Kidney epithelial cell (primary cell): ENCODE measurements at regions not wholly inside any gene's neighbourhood (a gene's known extent, or its start where the extent isn't known, plus 50 kb on each side); places are given as distances from the start of the nearest gene placed in this dataset.

Experiments used
- DNase-seq: peaks from one replicate; pipeline ENCODE4 v3.0.0-alpha.2; 2010; ENCODE audit warnings: low read depth
- H3K27me3 ChIP-seq: 2 replicates; pipeline ENCODE4 v1.6.0; 2011; ENCODE audit warnings: low read length; ENCODE audit not compliant: control insufficient read depth, insufficient read depth
- H3K36me3 ChIP-seq: 2 replicates; pipeline ENCODE4 v1.5.1; 2011; ENCODE audit warnings: low read length; ENCODE audit not compliant: control insufficient read depth, insufficient read depth
- H3K4me3 ChIP-seq: 2 replicates; pipeline ENCODE4 v1.5.1; 2011; ENCODE audit warnings: low read depth, mild to moderate bottlenecking, control low read depth, low read length
- CTCF ChIP-seq: IDR thresholded peaks from 2 replicates; pipeline ENCODE4 v1.5.1; 2011; ENCODE audit warnings: mild to moderate bottlenecking, moderate library complexity, low read length, control low read depth, inconsistent platforms; ENCODE audit not compliant: insufficient read depth, poor library complexity, severe bottlenecking

- no peak for TF ChIP-seq CTCF
- H3K27me3 ChIP-seq: no peaks in the 10 kb centered on the region
- no peak for DNase-seq
- no peaks in the 10 kb centered on the region for H3K36me3 ChIP-seq
- no peak overlapping the region for H3K4me3 ChIP-seq
Measured at GRCh38 chr12:90038289-90038688, 329.7 kb upstream of the ATP2B1 start.

- H3K36me3 ChIP-seq: no peaks in the 10 kb centered on the region
- no peak for DNase-seq
- H3K4me3 ChIP-seq: no peak overlapping the region
- H3K27me3 ChIP-seq: no peaks in the 10 kb centered on the region
- TF ChIP-seq CTCF: no peak
Measured at GRCh38 chr12:90037740-90038139, 329.1 kb upstream of the ATP2B1 start.

- H3K27me3 ChIP-seq: no peaks in the 10 kb centered on the region
- TF ChIP-seq CTCF: no peak
- no peak for DNase-seq
- H3K4me3 ChIP-seq: no peak overlapping the region
- no peaks in the 10 kb centered on the region for H3K36me3 ChIP-seq
Measured at GRCh38 chr12:90036637-90037036, 328.0 kb upstream of the ATP2B1 start.

DNA sequence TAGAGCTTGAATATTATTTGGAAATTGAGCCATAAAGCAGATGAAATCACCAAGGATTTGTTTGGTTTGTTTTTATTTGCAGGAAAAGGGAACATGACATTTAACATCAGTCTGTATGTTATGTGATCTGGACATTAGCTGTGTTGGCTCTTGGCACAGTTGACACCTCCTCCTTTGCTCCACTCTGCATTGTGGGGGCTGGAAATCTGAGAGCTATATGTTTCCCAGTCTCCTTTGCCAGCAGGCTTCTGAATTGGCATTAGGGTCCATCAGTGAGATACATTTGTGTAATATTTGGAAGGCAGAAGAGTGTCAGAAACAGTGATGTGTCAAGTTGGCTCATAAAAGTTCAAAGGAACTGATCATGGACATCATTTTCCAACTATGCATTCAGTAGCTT, 322.1 kb upstream of the ATP2B1 start:
- TF ChIP-seq CTCF: no peak
- Histone ChIP-seq H3K27me3 (no peaks in the 10 kb centered on the region), H3K36me3 (no peaks in the 10 kb centered on the region), H3K4me3 (no peak overlapping the region)
- no peak for DNase-seq

DNA sequence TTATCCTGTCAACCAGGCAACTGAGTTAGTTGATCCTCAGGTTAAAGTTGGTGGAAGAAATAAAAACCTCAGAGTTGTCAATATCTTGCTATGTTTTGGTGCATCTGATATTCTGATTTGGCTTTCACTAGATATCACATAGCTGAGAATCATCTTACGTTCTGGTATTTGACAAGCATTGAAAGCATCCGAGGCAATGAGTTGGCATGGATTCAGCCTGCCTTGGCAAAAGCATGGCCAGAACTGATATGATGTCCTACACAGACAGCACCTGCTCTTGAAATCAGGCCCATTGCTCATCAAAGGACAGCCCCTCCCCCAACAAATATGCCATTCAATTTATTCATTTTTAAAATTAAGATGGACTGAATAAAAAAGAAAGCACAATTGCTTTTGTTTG, 320.7 kb upstream of the ATP2B1 start:
- DNase-seq: no peak
- no peak for TF ChIP-seq CTCF
- H3K36me3 ChIP-seq: no peaks in the 10 kb centered on the region

GRCh38 chr12:90028635-90029051, 320.0 kb upstream of the ATP2B1 start:
- no peak for DNase-seq
- no peak overlapping the region for H3K4me3 ChIP-seq

More for the DNA sequence above, 320.7 kb upstream of the ATP2B1 start:
- no peak overlapping the region for H3K4me3 ChIP-seq
- no peaks in the 10 kb centered on the region for H3K27me3 ChIP-seq

More at GRCh38 chr12:90028635-90029051, 320.0 kb upstream of the ATP2B1 start:
- no peak for TF ChIP-seq CTCF
- no peaks in the 10 kb centered on the region for H3K27me3 ChIP-seq
- H3K36me3 ChIP-seq: no peaks in the 10 kb centered on the region
